ENCODE measurements at regions not wholly inside any gene's neighbourhood (a gene's known extent, or its start where the extent isn't known, plus 50 kb on each side); places are given as distances from the start of the nearest gene placed in this dataset.

GRCh38 chr1:73771396-73771795, 426.6 kb downstream of the LRRIQ3 start:
- TF ChIP-seq POLR2A (IDR thresholded peaks at IDR 0.05) = no peak
- TF ChIP-seq CTCF (IDR thresholded peaks at IDR 0.05) = no peak

All from uterus (tissue), 2 donors.